DMS153 treated with DMSO at 0.1 percent for 48 hours (cell line): ENCODE measurements at regions not wholly inside any gene's neighbourhood (a gene's known extent, or its start where the extent isn't known, plus 50 kb on each side); places are given as distances from the start of the nearest gene placed in this dataset.
"Not testable (repeated sequence)": the region's sequence is repeated elsewhere in the genome, so short reads cannot be mapped to it uniquely, and the experiment has no call there.

Source experiments
- DNase-seq: peaks from one replicate; lab custom pipeline; 2025; ENCODE audit not compliant: unreplicated experiment; lab: John Stamatoyannopoulos, UW

DNA sequence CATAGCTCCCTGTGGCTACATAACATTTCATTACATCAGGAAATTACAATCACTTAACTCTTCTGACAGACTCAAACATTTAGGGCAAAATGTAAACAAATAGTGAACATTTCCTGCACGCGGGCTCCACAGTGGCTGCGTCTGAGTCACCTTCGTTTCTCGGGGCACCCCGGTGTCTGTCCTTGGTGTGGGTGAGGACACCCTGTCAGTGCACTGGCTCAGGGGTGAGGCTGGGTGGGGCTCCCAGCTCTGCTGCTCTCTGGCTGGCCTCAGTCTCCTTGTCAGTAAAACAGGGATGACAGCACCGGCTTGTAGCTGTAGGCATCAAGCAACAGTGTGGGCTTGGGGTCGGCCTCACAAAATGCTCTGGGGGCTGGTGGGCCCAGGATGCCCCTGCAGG is 237.1 kb upstream of the SHH start:
- no peak for DNase-seq

- no peak for DNase-seq
These were observed 233.8 kb upstream of the SHH start for GRCh38 chr7:156046031-156046560.

GRCh38 chr7:156043416-156044178 is 231.3 kb upstream of the SHH start:
- no peak for DNase-seq

GRCh38 chr7:156041398-156041797 is 229.1 kb upstream of the SHH start:
- DNase-seq, result no peak

GRCh38 chr7:156039971-156040677 is 227.9 kb upstream of the SHH start:
- DNase-seq, result no peak

GRCh38 chr7:156039194-156039593 is 226.9 kb upstream of the SHH start:
- DNase-seq, result no peak

GRCh38 chr7:156038345-156038744 is 226.1 kb upstream of the SHH start:
- no peak for DNase-seq

DNA sequence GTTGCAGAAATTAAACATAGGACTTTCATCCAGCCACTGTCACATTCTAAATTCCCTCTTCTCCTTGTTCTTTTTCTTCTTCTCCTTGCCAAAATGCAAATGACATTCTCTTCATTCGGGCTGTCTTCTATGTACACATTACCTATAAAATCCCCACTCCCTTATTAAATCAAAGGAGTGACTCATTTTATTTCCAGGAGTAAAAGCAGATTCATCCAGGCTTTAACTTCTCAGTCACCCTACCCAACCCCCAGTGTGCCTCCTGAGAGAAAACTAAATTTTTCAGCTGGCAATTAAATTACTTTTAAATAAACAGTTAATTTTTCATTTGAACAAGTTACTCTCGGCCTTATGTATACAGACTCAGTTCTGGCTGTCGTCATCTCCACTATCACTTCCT is 223.9 kb upstream of the SHH start:
- DNase-seq, result no peak

DNA sequence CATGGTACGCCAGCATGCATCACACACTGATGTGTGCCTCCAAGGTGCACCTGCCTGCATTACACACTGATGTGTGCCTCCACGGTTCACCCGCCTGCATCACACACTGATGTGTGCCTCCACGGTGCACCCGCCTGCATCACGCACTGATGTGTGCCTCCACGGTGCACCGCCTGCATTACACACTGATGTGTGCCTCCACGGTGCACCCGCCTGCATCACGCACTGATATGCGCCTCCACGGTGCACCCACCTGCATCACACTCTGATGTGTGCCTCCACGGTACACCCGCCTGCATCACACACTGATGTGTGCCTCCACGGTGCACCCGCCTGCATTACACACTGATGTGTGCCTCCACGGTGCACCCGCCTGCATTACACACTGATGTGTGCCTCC is 223.1 kb upstream of the SHH start:
- not testable (repeated sequence) for DNase-seq

DNA sequence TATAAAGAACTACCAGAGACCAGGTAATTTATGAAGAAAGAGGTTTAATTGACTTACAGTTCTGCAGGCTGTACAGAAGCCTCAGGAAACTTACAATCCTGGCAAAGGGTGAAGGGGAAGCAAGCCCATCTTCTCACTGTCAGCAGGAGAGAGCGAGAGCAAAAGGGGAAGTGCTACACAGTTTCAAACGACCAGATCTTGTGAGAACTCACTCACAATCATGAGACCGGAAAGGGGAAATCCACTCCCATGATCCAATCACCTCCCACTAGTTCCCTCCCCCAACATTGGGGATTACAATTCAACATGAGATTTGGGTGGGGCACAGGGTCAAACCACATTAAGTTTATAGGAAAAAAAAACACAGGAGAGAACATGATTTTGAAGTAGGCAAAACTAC is 222.1 kb upstream of the SHH start:
- DNase-seq, result no peak

DNA sequence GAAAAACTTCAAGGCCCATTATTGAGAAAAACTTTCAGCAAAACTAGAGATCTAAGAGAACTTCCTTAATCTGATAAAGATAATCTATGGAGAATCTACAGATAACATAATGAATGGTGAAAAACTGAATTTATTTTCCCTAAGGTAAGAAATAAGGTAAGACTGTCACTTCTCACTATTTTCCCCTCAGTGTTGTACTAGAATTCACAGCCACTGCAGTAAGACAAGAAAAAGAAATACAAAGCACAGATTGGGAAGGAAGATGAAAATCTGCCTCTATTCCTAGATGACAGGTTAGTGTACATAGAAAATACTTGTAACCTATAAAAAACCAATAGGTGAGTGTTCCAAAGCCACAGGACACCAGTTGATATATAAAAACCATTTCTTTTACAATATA is 220.7 kb upstream of the SHH start:
- DNase-seq, result no peak

DNA sequence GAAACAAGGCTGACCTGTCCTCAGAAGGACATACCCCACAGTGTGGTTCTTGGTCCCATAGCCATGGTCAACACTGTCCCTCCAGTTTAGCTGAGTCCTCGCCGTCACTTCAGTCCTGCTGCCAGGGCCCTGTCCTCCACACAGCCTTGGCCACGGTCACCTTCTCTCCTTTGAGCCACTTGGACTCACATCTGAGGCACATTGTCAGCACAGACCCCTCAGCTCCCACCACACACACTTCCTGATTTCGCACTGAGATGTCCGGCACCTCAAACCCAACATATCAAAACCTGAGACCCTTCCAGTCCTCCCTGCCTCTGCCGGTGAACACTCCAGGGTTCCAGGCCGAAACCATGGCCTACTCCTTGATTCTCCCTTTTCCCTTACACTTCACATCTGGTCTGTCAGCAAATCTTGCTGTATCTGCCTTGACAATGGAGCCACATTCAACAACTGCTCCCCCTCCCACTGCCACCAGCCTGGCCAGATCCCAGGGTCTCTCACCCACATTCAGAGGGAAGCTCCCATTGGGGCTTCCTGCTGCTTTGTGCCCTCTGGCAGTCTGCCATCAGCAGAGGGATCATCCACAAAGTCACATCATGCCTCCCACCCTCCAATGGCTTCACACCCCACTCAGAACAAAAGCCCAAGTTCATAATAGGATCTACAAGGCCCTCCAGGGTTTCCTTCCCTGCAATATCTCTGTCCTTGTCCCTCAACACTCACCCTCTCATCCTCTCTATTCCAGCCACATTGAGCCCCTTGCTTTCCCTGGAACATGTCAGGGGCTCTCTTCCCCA is 219.6 kb upstream of the SHH start:
- no peak for DNase-seq

GRCh38 chr7:156029460-156030007 is 217.3 kb upstream of the SHH start:
- no peak for DNase-seq

- no peak for DNase-seq
These were observed 216.3 kb upstream of the SHH start for GRCh38 chr7:156028521-156028920.

DNA sequence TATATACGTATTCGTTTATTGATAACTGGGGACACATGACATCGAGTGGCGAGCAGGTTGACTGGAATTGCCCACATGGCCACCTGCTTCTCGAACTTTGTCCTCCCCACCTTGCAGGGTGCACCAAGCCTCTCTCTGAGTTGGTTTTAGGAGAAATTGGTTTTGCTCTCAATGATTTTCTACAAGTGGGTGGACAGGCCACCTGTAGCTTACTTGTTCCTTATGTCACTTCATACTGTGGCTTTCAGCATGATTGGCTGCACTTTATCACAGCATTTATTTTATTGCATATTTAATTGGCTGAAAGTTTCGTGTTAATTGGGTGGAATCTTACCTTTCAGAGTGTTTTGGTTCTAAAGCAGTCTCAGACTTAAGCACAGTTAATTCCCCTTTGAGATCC is 215.6 kb upstream of the SHH start:
- DNase-seq, result no peak

DNA sequence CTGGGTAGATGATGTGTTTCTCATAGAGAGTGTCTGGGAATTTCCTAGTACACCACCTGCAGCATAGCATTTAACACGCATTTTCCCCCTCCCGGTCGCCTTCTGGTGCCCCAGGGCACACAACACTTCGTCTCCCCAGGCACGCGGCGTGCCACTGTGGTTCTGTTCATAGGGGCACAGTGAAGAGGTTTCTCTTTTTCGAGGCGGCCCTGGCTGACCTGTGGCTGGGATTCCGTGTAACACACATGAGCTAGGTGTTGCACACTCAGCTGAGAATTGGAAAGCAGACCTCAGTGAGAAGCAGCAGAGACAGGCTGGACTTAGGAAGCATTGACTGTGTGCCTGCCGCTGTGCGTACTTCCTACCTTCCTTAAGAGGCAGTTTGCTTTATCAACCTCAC is 214.3 kb upstream of the SHH start:
- DNase-seq, result no peak

DNA sequence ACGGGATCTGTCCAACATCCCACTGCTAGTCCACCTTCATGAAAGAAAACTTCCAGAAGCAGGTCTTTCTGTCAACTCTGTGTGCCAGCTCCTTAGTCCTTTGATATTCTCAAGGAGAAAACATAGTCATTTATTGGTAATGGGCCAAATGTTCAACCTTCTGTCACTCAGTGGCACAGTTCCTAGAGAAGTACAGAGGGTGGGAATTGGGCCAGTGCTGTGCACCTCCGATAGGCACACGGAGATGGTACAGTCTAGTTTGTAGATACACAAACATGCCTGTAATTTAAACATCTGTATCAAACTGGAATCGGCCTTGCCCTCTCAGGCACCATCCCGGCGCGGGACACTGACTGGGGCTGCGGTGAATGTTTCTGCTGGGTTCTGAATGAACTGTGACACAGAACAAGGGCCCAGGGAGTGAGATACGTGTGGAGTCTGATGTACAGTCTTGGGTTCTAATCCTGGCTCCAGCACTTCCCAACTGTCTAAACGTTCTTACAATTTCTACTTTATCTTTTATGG is 213.9 kb upstream of the SHH start:
- DNase-seq, result no peak

- DNase-seq, result no peak
These were observed 213.4 kb upstream of the SHH start for GRCh38 chr7:156025675-156026074.

- no peak for DNase-seq
These were observed 211.9 kb upstream of the SHH start for GRCh38 chr7:156024201-156024600.

DNA sequence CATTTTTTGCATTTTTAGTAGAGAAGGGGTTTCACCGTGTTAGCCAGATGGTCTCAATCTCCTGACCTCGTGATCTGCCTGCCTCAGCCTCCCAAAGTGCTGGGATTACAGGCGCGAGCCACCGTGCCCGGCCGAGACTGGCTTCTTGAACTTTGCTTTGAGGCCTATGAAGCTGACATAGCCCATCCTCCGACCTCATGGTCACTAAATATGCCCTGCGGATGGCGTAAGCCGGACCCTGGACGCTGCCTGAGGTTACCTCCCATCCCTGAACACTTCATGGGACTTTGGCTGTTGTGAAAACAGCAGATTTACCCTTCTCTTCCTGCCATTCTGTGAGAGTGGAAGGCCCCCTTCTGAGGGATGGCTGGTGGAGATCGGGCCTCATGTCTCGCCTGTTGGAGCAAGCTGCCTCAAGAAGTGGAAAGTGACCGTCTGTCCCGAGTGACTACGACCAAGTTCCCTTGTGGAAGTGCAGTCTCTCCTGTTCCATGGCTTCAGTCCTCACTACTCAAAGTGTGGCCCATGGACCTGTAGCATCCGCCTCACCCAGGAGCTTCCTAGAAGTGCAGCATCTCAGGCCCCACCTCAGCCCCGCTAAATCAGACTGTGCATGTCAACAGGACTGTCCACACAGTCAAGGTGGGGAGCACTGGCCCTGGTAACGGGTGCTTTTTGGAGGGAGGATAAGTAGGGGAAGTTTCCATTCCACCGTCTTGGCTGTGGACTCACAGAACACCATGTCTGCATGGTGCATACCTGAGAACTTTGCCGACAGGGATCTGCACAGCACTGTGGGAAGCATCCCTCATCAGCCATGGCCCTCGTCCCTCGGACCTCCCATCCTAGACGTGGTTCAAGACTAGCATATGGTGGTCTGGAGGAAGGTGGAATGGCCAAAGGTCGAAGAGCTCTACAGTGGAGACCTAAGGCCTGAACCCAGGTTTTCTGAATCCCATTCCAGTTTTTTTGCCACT is 210.5 kb upstream of the SHH start:
- no peak for DNase-seq
